SJSA1 (cell line): ENCODE measurements at regions not wholly inside any gene's neighbourhood (a gene's known extent, or its start where the extent isn't known, plus 50 kb on each side); places are given as distances from the start of the nearest gene placed in this dataset.
"Not testable (repeated sequence)": the region's sequence is repeated elsewhere in the genome, so short reads cannot be mapped to it uniquely, and the experiment has no call there.

Experiments used
- DNase-seq, 2 experiments: peaks; one replicate each; pipeline ENCODE4 v3.0.0-alpha.2; 2015 to 2020; ENCODE audit warnings: low spot score in 2 of 2, low read depth in 1 of 2
- H3K27ac ChIP-seq: fragments of 250-450 bp; sonication (Bioruptor Pico); 2 replicates; pipeline ENCODE4 v1.5.1; 2020; ENCODE audit warnings: mild to moderate bottlenecking, moderate library complexity
- H3K27me3 ChIP-seq: fragments of 250-450 bp; sonication (Bioruptor Pico); replicated peaks from 2 replicates; pipeline ENCODE4 v1.5.1; 2020; ENCODE audit warnings: mild to moderate bottlenecking, moderate library complexity
- H3K36me3 ChIP-seq: fragments of 250-450 bp; sonication (Bioruptor Pico); 2 replicates; pipeline ENCODE4 v1.5.1; 2020; ENCODE audit warnings: mild to moderate bottlenecking
- H3K4me1 ChIP-seq: fragments of 250-450 bp; sonication (Bioruptor Pico); replicated peaks from 2 replicates; pipeline ENCODE4 v1.6.1; 2021; ENCODE audit warnings: mild to moderate bottlenecking
- H3K4me3 ChIP-seq: fragments of 250-450 bp; sonication (Bioruptor Pico); 2 replicates; pipeline ENCODE4 v1.5.1; 2020; ENCODE audit warnings: mild to moderate bottlenecking
- H3K9me3 ChIP-seq: fragments of 250-450 bp; sonication (Bioruptor Pico); replicated peaks from 2 replicates; pipeline ENCODE4 v1.5.1; 2020; ENCODE audit warnings: mild to moderate bottlenecking

DNA sequence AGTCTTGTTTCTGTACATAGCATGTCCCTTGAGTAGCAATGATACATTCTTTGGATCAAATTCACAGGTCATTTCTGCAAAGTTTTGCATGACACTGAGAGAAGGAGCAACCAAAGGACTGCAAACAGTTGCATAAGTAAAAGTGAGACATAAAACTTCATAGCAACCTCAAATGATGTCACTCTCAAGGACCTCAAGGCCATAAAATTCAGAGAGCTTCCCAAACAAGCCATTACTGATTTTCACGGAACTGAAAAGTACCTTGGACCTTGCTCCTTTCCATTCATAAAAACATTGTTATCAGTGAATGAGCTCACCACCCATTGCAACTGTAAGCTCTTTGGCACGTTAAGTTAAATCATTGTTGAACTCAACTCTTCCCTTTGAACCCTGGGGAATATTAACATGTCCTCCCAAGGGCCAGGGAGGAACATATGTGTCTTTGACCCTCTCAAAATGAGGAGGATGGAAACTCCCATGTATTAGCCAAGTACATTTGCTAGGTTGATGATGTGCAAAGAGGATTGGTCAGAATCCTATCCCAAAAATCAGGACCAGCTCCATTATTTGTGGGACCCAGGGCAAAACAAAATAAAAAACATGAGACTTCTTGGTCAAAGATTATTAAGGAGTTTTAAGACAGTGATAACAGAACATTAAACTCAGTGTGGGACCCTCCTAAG, 275.0 kb upstream of the DYNLRB2 start:
- Histone ChIP-seq H3K27ac (no peak overlapping the region), H3K4me1 (peaks cover 13% of the 10 kb centered on the region), H3K9me3 (no peaks in the 10 kb centered on the region), H3K36me3 (no peaks in the 10 kb centered on the region), H3K27me3 (no peaks in the 10 kb centered on the region), H3K4me3 (no peak overlapping the region)
- no peak for DNase-seq

DNA sequence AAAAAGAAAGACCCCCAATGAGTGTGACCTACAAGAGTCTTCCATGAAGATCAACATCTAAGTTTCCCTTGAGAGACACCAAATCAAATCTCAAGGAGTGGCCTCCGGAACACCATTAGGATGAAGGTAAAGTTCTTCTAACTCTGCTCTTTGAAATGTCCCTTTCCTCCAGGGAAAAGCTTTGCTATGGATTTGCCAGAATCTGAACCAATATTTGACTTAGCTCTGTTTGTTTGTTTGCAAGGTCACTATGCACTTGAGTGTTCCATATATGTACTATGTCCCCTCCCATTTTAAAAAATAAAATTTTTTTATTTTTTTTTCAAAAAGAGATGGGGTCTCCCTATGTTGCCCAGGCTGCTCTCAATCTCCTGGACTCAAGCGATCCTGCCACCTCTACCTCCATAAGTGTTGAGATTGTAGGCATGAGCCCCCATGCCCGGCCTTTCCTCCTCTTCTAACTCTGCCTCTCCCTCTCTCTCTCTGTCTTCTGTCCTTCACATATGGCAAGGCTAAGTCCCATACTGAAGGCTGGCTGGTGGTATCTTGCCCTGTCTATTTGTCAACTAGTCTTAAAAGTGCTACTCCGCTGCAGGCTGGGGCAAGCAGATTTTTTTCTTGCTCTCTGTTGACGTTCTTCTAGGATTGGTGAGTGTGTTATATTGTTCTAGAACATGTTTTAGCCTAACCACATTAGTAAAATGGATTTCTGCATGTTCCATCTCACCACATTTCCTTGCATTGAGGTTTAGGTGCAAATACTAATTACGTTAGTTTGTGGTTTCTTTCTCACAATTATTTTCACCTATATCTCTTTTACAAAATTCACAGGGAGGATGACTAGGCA, 276.7 kb upstream of the DYNLRB2 start:
- Histone ChIP-seq H3K36me3 (no peaks in the 10 kb centered on the region), H3K9me3 (no peaks in the 10 kb centered on the region), H3K4me3 (no peak overlapping the region), H3K4me1 (peaks cover 21% of the 10 kb centered on the region), H3K27ac (no peak overlapping the region), H3K27me3 (no peaks in the 10 kb centered on the region)
- no peak for DNase-seq

GRCh38 chr16:80263181-80263823, 277.5 kb upstream of the DYNLRB2 start:
- no peaks in the 10 kb centered on the region for H3K9me3 ChIP-seq
- H3K27me3 ChIP-seq: no peaks in the 10 kb centered on the region
- H3K4me3 ChIP-seq: no peak overlapping the region
- no peak for DNase-seq
- peaks cover 22% of the 10 kb centered on the region for H3K4me1 ChIP-seq
- no peak overlapping the region for H3K27ac ChIP-seq
- no peaks in the 10 kb centered on the region for H3K36me3 ChIP-seq

GRCh38 chr16:80260906-80261311, 279.9 kb upstream of the DYNLRB2 start:
- Histone ChIP-seq H3K9me3 (no peaks in the 10 kb centered on the region), H3K4me3 (no peak overlapping the region), H3K4me1 (peaks cover 22% of the 10 kb centered on the region), H3K27me3 (no peaks in the 10 kb centered on the region), H3K36me3 (no peaks in the 10 kb centered on the region), H3K27ac (no peak overlapping the region)
- no peak for DNase-seq

- no peaks in the 10 kb centered on the region for H3K27me3 ChIP-seq
- H3K4me3 ChIP-seq: no peak overlapping the region
- H3K9me3 ChIP-seq: no peaks in the 10 kb centered on the region
- peak; percentile 25 to 53 for DNase-seq
- H3K27ac ChIP-seq: no peak overlapping the region
- H3K36me3 ChIP-seq: no peaks in the 10 kb centered on the region
- H3K4me1 ChIP-seq: peaks cover 9% of the 10 kb centered on the region
Observed at GRCh38 chr16:80259290-80259805, 281.4 kb upstream of the DYNLRB2 start.

- peaks cover 9% of the 10 kb centered on the region for H3K4me1 ChIP-seq
- no peaks in the 10 kb centered on the region for H3K36me3 ChIP-seq
- H3K27ac ChIP-seq: no peak overlapping the region
- no peak overlapping the region for H3K4me3 ChIP-seq
- H3K27me3 ChIP-seq: no peaks in the 10 kb centered on the region
- no peaks in the 10 kb centered on the region for H3K9me3 ChIP-seq
- no peak for DNase-seq
Observed at GRCh38 chr16:80258407-80258806, 282.4 kb upstream of the DYNLRB2 start.

- Histone ChIP-seq H3K27ac (no peak overlapping the region), H3K9me3 (no peaks in the 10 kb centered on the region), H3K27me3 (no peaks in the 10 kb centered on the region), H3K36me3 (no peaks in the 10 kb centered on the region), H3K4me1 (peaks cover 18% of the 10 kb centered on the region), H3K4me3 (no peak overlapping the region)
- DNase-seq: no peak
Observed at GRCh38 chr16:80254970-80255369, 285.8 kb upstream of the DYNLRB2 start.

- no peak for DNase-seq
- Histone ChIP-seq H3K9me3 (no peaks in the 10 kb centered on the region), H3K27me3 (no peaks in the 10 kb centered on the region), H3K4me1 (peaks cover 15% of the 10 kb centered on the region), H3K27ac (no peak overlapping the region), H3K4me3 (no peak overlapping the region), H3K36me3 (no peaks in the 10 kb centered on the region)
Observed at GRCh38 chr16:80253741-80254140, 287.1 kb upstream of the DYNLRB2 start.

DNA sequence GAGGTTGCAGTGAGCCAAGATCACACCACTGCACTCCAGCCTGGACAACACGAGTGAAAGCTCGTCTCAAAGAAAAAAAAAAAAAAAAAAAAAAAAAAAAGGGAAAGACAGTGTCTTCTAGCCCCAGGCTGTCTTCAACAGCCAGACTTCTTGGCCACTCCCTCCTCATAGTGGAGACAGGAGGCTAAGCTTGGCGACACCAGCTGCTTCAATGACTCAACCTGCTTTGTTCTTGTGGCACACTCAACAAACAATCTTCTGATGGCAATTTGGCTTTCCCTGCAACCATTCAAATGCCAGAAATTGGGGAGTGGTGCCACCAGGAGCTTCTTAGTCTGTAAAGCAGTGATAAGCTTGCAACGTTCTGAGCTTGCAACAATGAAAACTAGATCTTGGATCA, 290.4 kb upstream of the DYNLRB2 start:
- Histone ChIP-seq H3K4me1 (peaks cover 37% of the 10 kb centered on the region), H3K36me3 (no peaks in the 10 kb centered on the region), H3K27me3 (no peaks in the 10 kb centered on the region), H3K4me3 (no peak overlapping the region), H3K9me3 (no peaks in the 10 kb centered on the region), H3K27ac (0 out of 2 replicates have a peak overlapping the region, but pooled peaks have one; percentile 5)
- DNase-seq: peak; percentile 48 to 65

- H3K27ac ChIP-seq, H3K4me3 ChIP-seq, DNase-seq, H3K36me3 ChIP-seq, H3K9me3 ChIP-seq, H3K27me3 ChIP-seq: not testable (repeated sequence)
- H3K4me1 ChIP-seq: peaks cover 21% of the 10 kb centered on the region
Observed at GRCh38 chr16:80243303-80243702, 297.5 kb upstream of the DYNLRB2 start.

GRCh38 chr16:80242279-80242678, 298.5 kb upstream of the DYNLRB2 start:
- not testable (repeated sequence) for H3K27me3 ChIP-seq, H3K4me3 ChIP-seq, H3K36me3 ChIP-seq, H3K27ac ChIP-seq, H3K9me3 ChIP-seq, DNase-seq
- peaks cover 12% of the 10 kb centered on the region for H3K4me1 ChIP-seq

GRCh38 chr16:80233097-80233835, 307.5 kb upstream of the DYNLRB2 start:
- no peak for DNase-seq
- H3K4me3 ChIP-seq: no peak overlapping the region
- no peaks in the 10 kb centered on the region for H3K9me3 ChIP-seq
- no peaks in the 10 kb centered on the region for H3K36me3 ChIP-seq
- peaks cover 19% of the 10 kb centered on the region for H3K4me1 ChIP-seq
- H3K27ac ChIP-seq: no peak overlapping the region
- no peaks in the 10 kb centered on the region for H3K27me3 ChIP-seq

DNA sequence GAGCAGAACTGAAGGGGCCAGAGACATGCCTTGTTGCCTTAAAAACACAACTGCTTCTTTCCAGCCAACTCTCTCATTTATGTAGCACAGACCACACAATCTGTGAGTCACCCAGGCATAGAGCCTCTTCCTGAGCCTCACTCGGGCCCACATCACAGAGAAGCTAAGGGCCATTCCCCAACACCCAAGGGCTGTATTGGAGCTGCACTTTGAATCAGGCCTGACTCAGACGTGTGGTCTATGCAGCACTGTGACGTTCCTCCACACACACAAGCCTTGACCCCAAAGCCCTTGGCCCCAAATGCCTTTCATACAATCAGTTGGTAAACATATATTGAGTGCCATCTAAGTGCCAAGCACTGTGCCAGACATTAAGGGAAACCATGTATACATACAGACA, 308.9 kb upstream of the DYNLRB2 start:
- H3K36me3 ChIP-seq: no peaks in the 10 kb centered on the region
- H3K27ac ChIP-seq: peak overlapping the region; percentile 56
- no peaks in the 10 kb centered on the region for H3K9me3 ChIP-seq
- H3K27me3 ChIP-seq: no peaks in the 10 kb centered on the region
- no peak overlapping the region for H3K4me3 ChIP-seq
- peaks cover 19% of the 10 kb centered on the region for H3K4me1 ChIP-seq
- peak; percentile 84 to 89 for DNase-seq
